ENCODE measurements at regions not wholly inside any gene's neighbourhood (a gene's known extent, or its start where the extent isn't known, plus 50 kb on each side); places are given as distances from the start of the nearest gene placed in this dataset.

DNA sequence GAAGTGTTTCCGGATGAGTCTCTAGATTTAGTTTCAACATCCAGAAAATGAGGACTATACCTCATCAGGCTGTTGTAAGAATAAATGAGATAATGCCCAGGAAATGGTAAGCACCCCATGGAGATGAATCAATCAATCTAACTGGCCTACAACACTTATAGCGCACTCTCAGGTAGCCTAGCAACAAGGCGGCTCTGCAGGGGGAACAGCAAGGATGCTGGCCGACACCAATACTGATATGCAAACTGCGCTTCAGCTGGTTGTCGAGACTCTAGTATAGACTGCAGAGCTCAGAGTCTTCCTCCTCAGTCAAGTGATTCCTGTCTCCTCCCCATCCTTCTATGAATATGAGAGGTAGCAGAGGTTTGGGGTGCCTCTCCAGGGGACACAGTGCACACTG is 218.8 kb upstream of the WWC1 start:
- Histone ChIP-seq H4K8ac (ENCODE audit: low read depth, low read length) (no peak overlapping the region), H3K9ac (ENCODE audit: low read length) (no peak overlapping the region), H3K27me3 (ENCODE audit: insufficient read depth, low read length) (no peaks in the 10 kb centered on the region), H4K91ac (ENCODE audit: low read depth, low read length) (no peak overlapping the region), H3K79me1 (ENCODE audit: low read length) (no peaks in the 10 kb centered on the region), H3K79me2 (ENCODE audit: control insufficient read depth, insufficient read depth, low read length, poor library complexity) (no peaks in the 10 kb centered on the region), H3K4me3 (ENCODE audit: low read depth, low read length) (no peak overlapping the region), H3K9me3 (ENCODE audit: insufficient read depth, low read depth, low read length) (no peaks in the 10 kb centered on the region), H2AK5ac (ENCODE audit: low read length) (no peak overlapping the region), H3K14ac (ENCODE audit: low read length) (no peak overlapping the region), H2BK12ac (ENCODE audit: low read length) (no peak overlapping the region), H2BK120ac (ENCODE audit: insufficient read depth, low read length, poor library complexity) (no peak overlapping the region), H2AFZ (ENCODE audit: insufficient read depth, low read length, poor library complexity) (no peak overlapping the region), H3K4me2 (ENCODE audit: low read length) (no peak overlapping the region), H4K12ac (ENCODE audit: low read depth, low read length) (no peak overlapping the region), H3K18ac (ENCODE audit: low read length) (no peak overlapping the region), H2BK5ac (ENCODE audit: low read depth, low read length, poor library complexity) (no peak overlapping the region), H3K27ac (ENCODE audit: low read depth, low read length) (no peak overlapping the region), H3K23ac (ENCODE audit: low read length) (no peak overlapping the region), H3K4me1 (ENCODE audit: control insufficient read depth in 1 of 2, insufficient read depth in 2 of 2, low read length in 2 of 2) (peaks cover 0 to 3% of the 10 kb centered on the region in 2 experiments), H3K36me3 (ENCODE audit: control insufficient read depth in 1 of 2, insufficient read depth in 2 of 2, low read length in 2 of 2) (no peaks in the 10 kb centered on the region), H3K4ac (ENCODE audit: low read depth, low read length) (no peak overlapping the region)
- DNase-seq: no peak
- no CpG with 5 or more reads among the region's 6 CpGs for WGBS (ENCODE audit: extremely low coverage, insufficient coverage, insufficient read length)

DNA sequence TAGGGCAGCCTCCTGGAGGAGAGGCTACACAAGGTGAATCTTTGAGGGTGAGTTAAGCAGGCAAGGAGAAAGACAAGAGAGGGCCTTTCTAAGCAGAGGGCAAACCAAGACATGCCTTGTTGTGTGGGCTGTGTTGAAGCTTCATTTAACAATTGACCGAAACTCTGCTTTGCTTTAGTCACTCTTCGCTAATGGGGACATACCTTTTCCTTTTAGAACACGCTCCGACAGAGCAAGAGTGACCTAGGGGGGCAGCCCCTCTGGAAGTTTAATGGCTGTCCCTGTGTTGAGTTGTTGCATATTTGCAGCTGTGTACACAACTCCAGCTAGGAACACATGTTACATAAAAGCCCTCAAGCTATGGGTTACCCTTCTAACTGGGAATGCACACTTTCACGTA is 218.1 kb upstream of the WWC1 start:
- WGBS (ENCODE audit: extremely low coverage, insufficient coverage, insufficient read length): no CpG with 5 or more reads among the region's 5 CpGs
- no peak overlapping the region for H3K4me3 ChIP-seq (ENCODE audit: low read depth, low read length)

DNA sequence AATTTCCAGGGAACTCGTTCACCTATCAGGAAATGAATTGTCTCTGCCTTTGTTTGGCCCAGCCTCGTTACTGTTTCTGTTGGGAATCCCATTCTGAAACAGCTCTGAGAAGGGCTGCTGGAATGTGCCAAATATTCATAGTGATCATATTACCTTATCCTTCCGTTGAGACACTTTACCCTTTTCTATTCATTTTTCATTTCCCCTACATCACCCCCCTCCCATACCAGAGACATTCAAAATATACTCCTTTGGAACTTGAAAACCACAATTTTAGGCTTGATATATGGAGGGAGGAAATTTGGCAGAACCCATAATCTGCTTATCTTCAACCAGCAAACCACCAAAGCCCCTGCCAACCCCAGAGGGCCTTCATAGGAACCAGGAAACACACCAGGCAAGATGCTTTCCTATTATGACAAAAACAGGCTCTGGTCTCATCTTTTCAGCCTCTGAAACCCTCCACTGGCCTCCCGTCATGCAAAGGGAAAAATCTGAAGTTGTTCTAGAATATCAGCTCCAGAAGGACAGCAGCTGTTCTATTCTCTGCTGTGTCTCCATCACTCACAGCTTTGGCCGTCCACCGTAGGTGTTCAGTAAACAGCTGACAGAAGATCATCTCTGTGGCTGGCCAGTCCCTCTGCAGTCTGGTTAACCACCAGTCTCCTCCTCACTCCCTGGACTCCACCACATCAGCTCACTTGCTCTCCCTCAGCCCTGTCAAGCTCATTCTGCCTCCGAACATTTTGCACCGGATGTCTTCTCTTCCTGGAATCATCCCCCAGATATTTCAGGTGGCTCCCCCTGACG is 217.2 kb upstream of the WWC1 start:
- no peak overlapping the region for H2BK12ac ChIP-seq (ENCODE audit: low read length)
- no peak overlapping the region for H3K18ac ChIP-seq (ENCODE audit: low read length)
- no peak overlapping the region for H3K9ac ChIP-seq (ENCODE audit: low read length)

More for the DNA sequence above, 218.1 kb upstream of the WWC1 start:
- Histone ChIP-seq H3K9me3 (ENCODE audit: insufficient read depth, low read depth, low read length) (no peaks in the 10 kb centered on the region), H3K14ac (ENCODE audit: low read length) (no peak overlapping the region), H3K4me2 (ENCODE audit: low read length) (no peak overlapping the region), H3K4me1 (ENCODE audit: control insufficient read depth in 1 of 2, insufficient read depth in 2 of 2, low read length in 2 of 2) (peaks cover 0 to 3% of the 10 kb centered on the region in 2 experiments), H3K4ac (ENCODE audit: low read depth, low read length) (no peak overlapping the region), H3K27me3 (ENCODE audit: insufficient read depth, low read length) (no peaks in the 10 kb centered on the region), H3K23ac (ENCODE audit: low read length) (no peak overlapping the region), H4K91ac (ENCODE audit: low read depth, low read length) (no peak overlapping the region), H2AFZ (ENCODE audit: insufficient read depth, low read length, poor library complexity) (no peak overlapping the region), H3K9ac (ENCODE audit: low read length) (no peak overlapping the region), H4K12ac (ENCODE audit: low read depth, low read length) (no peak overlapping the region), H3K27ac (ENCODE audit: low read depth, low read length) (no peak overlapping the region), H2BK120ac (ENCODE audit: insufficient read depth, low read length, poor library complexity) (no peak overlapping the region), H4K8ac (ENCODE audit: low read depth, low read length) (no peak overlapping the region), H3K79me2 (ENCODE audit: control insufficient read depth, insufficient read depth, low read length, poor library complexity) (no peaks in the 10 kb centered on the region), H2BK12ac (ENCODE audit: low read length) (no peak overlapping the region), H2AK5ac (ENCODE audit: low read length) (no peak overlapping the region), H3K36me3 (ENCODE audit: control insufficient read depth in 1 of 2, insufficient read depth in 2 of 2, low read length in 2 of 2) (no peaks in the 10 kb centered on the region), H2BK5ac (ENCODE audit: low read depth, low read length, poor library complexity) (no peak overlapping the region), H3K79me1 (ENCODE audit: low read length) (no peaks in the 10 kb centered on the region), H3K18ac (ENCODE audit: low read length) (no peak overlapping the region)
- no peak for DNase-seq

DNA sequence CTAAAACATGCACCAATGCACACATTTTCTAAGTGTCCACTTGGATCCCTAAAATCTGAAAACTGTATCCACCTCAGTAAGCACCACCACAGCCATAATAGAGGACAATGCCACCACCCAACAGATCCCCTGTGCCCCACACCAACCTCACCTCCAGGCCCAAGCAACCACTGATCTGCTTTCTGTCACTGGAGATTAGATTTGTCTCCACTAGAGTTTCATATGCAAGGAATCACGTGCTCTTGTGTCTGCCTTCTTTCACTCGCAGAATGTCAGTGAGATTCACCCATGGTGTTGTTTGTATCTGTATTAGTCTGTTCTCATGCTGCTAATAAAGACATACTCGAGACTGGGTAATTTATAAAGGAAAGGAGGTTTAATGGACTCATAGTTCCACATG is 216.1 kb upstream of the WWC1 start:
- H2AFZ ChIP-seq (ENCODE audit: insufficient read depth, low read length, poor library complexity): no peak overlapping the region
- H3K36me3 ChIP-seq (ENCODE audit: control insufficient read depth in 1 of 2, insufficient read depth in 2 of 2, low read length in 2 of 2): no peaks in the 10 kb centered on the region
- H3K14ac ChIP-seq (ENCODE audit: low read length): no peak overlapping the region
- no CpG with 5 or more reads among the region's 3 CpGs for WGBS (ENCODE audit: extremely low coverage, insufficient coverage, insufficient read length)
- H3K79me1 ChIP-seq (ENCODE audit: low read length): no peaks in the 10 kb centered on the region
- H3K23ac ChIP-seq (ENCODE audit: low read length): no peak overlapping the region
- no peaks in the 10 kb centered on the region for H3K9me3 ChIP-seq (ENCODE audit: insufficient read depth, low read depth, low read length)
- H3K9ac ChIP-seq (ENCODE audit: low read length): no peak overlapping the region
- H2BK5ac ChIP-seq (ENCODE audit: low read depth, low read length, poor library complexity): no peak overlapping the region
- no peak overlapping the region for H2AK5ac ChIP-seq (ENCODE audit: low read length)
- H4K8ac ChIP-seq (ENCODE audit: low read depth, low read length): no peak overlapping the region
- H2BK12ac ChIP-seq (ENCODE audit: low read length): no peak overlapping the region
- H3K18ac ChIP-seq (ENCODE audit: low read length): no peak overlapping the region
- H3K4me1 ChIP-seq (ENCODE audit: control insufficient read depth in 1 of 2, insufficient read depth in 2 of 2, low read length in 2 of 2): peaks cover 0 to 3% of the 10 kb centered on the region in 2 experiments
- no peak overlapping the region for H2BK120ac ChIP-seq (ENCODE audit: insufficient read depth, low read length, poor library complexity)
- no peak overlapping the region for H3K27ac ChIP-seq (ENCODE audit: low read depth, low read length)
- no peak overlapping the region for H3K4ac ChIP-seq (ENCODE audit: low read depth, low read length)
- no peak overlapping the region for H4K91ac ChIP-seq (ENCODE audit: low read depth, low read length)
- H3K4me2 ChIP-seq (ENCODE audit: low read length): no peak overlapping the region
- DNase-seq: no peak
- H3K4me3 ChIP-seq (ENCODE audit: low read depth, low read length): no peak overlapping the region
- H3K79me2 ChIP-seq (ENCODE audit: control insufficient read depth, insufficient read depth, low read length, poor library complexity): no peaks in the 10 kb centered on the region
- H3K27me3 ChIP-seq (ENCODE audit: insufficient read depth, low read length): no peaks in the 10 kb centered on the region
- no peak overlapping the region for H4K12ac ChIP-seq (ENCODE audit: low read depth, low read length)

More for the DNA sequence above, 217.2 kb upstream of the WWC1 start:
- no peak for DNase-seq
- Histone ChIP-seq H2AFZ (ENCODE audit: insufficient read depth, low read length, poor library complexity) (no peak overlapping the region), H3K79me1 (ENCODE audit: low read length) (no peaks in the 10 kb centered on the region), H3K4me1 (ENCODE audit: control insufficient read depth in 1 of 2, insufficient read depth in 2 of 2, low read length in 2 of 2) (peaks cover 0 to 3% of the 10 kb centered on the region in 2 experiments), H3K9me3 (ENCODE audit: insufficient read depth, low read depth, low read length) (no peaks in the 10 kb centered on the region), H3K36me3 (ENCODE audit: control insufficient read depth in 1 of 2, insufficient read depth in 2 of 2, low read length in 2 of 2) (no peaks in the 10 kb centered on the region), H3K4me2 (ENCODE audit: low read length) (no peak overlapping the region), H4K12ac (ENCODE audit: low read depth, low read length) (no peak overlapping the region), H2BK120ac (ENCODE audit: insufficient read depth, low read length, poor library complexity) (no peak overlapping the region), H2AK5ac (ENCODE audit: low read length) (no peak overlapping the region), H3K14ac (ENCODE audit: low read length) (no peak overlapping the region), H2BK5ac (ENCODE audit: low read depth, low read length, poor library complexity) (no peak overlapping the region), H3K27ac (ENCODE audit: low read depth, low read length) (no peak overlapping the region), H4K91ac (ENCODE audit: low read depth, low read length) (no peak overlapping the region), H3K79me2 (ENCODE audit: control insufficient read depth, insufficient read depth, low read length, poor library complexity) (no peaks in the 10 kb centered on the region), H4K8ac (ENCODE audit: low read depth, low read length) (no peak overlapping the region), H3K23ac (ENCODE audit: low read length) (no peak overlapping the region), H3K4ac (ENCODE audit: low read depth, low read length) (no peak overlapping the region), H3K27me3 (ENCODE audit: insufficient read depth, low read length) (no peaks in the 10 kb centered on the region), H3K4me3 (ENCODE audit: low read depth, low read length) (no peak overlapping the region)
- no CpG with 5 or more reads among the region's 9 CpGs for WGBS (ENCODE audit: extremely low coverage, insufficient coverage, insufficient read length)

Measured in trophoblast cell (in vitro differentiated cells and primary cell).